Epithelial cell of proximal tubule (primary cell): ENCODE measurements at regions not wholly inside any gene's neighbourhood (a gene's known extent, or its start where the extent isn't known, plus 50 kb on each side); places are given as distances from the start of the nearest gene placed in this dataset.
A peak's percentile ranks its signal among the peaks of the same experiment; 100 is the strongest.

ENCODE experiments used
- DNase-seq: peaks from one replicate; pipeline ENCODE4 v3.0.0-alpha.2; 2011; ENCODE audit warnings: low read depth
- H3K4me3 ChIP-seq: 2 replicates; pipeline ENCODE4 v1.5.1; 2011; ENCODE audit warnings: low read depth, mild to moderate bottlenecking, low read length
- TF ChIP-seq, protein P1 (sequence below): conservative IDR thresholded peaks from 2 replicates; pipeline ENCODE4 v1.5.1; 2012; ENCODE audit warnings: low read depth, mild to moderate bottlenecking, low read length

DNA sequence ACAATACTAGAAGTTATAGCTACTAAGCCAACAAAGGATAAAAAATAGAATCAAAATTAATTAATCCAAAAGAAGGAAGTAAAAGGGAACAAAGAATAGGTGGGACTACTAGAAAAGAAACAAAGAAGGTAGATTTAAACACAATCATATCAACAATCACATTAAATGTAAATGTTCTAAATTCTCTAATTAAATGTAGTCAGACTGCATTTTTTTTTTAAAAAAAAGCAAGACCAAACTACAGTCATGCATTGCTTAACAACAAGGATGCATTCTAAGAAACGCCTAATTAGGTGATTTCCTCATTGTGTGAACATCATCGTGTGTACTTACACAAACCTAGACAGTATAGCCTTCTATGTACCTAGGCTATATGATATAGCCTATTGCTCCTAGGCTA lies 59.7 kb upstream of the ADAM23 start:
- H3K4me3 ChIP-seq = no peak overlapping the region
- TF ChIP-seq, protein P1, sequence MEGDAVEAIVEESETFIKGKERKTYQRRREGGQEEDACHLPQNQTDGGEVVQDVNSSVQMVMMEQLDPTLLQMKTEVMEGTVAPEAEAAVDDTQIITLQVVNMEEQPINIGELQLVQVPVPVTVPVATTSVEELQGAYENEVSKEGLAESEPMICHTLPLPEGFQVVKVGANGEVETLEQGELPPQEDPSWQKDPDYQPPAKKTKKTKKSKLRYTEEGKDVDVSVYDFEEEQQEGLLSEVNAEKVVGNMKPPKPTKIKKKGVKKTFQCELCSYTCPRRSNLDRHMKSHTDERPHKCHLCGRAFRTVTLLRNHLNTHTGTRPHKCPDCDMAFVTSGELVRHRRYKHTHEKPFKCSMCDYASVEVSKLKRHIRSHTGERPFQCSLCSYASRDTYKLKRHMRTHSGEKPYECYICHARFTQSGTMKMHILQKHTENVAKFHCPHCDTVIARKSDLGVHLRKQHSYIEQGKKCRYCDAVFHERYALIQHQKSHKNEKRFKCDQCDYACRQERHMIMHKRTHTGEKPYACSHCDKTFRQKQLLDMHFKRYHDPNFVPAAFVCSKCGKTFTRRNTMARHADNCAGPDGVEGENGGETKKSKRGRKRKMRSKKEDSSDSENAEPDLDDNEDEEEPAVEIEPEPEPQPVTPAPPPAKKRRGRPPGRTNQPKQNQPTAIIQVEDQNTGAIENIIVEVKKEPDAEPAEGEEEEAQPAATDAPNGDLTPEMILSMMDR = no peak
- DNase-seq = no peak

DNA sequence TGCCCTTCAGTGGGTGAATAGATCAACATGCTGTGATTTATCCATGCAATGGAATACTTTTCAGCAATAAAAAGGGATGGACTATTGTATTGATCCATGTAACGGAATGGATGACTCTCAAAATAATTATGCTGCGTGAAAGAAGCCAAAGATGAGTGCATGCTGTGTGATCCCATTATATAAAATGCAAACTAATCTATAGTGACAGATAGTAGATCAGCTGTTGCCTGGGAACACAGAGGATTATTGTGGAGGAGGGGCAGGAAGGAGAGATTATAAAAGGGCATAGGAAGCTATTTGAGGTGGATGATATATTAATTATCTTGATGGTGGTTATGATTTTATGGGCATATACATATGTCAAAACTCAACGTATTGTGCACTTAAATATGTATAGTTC lies 55.5 kb upstream of the ADAM23 start:
- no peak overlapping the region for H3K4me3 ChIP-seq
- DNase-seq = no peak
- TF ChIP-seq, protein P1 = no peak

GRCh38 chr2:206388698-206389097 lies 54.6 kb upstream of the ADAM23 start:
- TF ChIP-seq, protein P1 = no peak
- H3K4me3 ChIP-seq = no peak overlapping the region
- no peak for DNase-seq

GRCh38 chr2:206389164-206389563 lies 54.2 kb upstream of the ADAM23 start:
- TF ChIP-seq, protein P1 = no peak
- no peak overlapping the region for H3K4me3 ChIP-seq
- no peak for DNase-seq

- DNase-seq = no peak
- no peak overlapping the region for H3K4me3 ChIP-seq
- TF ChIP-seq, protein P1 = no peak
Measured at GRCh38 chr2:206390181-206390580, 53.2 kb upstream of the ADAM23 start.

DNA sequence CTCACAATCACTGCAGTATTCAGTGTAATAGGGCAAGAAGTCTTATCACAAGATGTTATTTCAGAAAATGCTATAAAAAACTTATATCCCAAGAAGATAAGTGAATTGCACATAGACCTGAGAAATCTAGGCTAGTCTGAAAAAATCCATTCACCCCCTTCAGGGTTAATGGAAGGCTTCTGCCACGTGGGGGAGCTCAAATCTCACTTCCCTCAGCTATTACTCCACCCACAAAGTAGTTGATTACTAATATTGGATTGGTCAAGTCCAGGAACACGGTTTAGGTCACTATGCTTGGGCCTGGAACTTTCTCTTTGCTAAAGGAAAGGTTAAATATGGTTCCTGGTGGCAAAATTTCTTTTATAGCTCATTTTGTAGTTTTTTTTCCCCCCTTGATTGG lies 51.2 kb upstream of the ADAM23 start:
- TF ChIP-seq, protein P1 = peak; percentile 66
- no peak for DNase-seq
- no peak overlapping the region for H3K4me3 ChIP-seq
